Uterus (tissue), 2 donors: ENCODE measurements at regions not wholly inside any gene's neighbourhood (a gene's known extent, or its start where the extent isn't known, plus 50 kb on each side); places are given as distances from the start of the nearest gene placed in this dataset.

ENCODE experiments used
- POLR2A ChIP-seq, 2 donors: fragments of 450-650 bp; IDR thresholded peaks; one replicate each; pipeline ENCODE4 v1.6.1; 2016; ENCODE audit warnings: antibody characterized with exemption in 2 of 2, mild to moderate bottlenecking in 1 of 2, moderate library complexity in 1 of 2
- TF ChIP-seq, protein P1 (sequence below), 4 experiments: fragments of 200-600 bp in 2 of 4; fragments of 450-650 bp in 2 of 4; sonication (generic) in 2 of 4; IDR thresholded peaks; one replicate each; pipeline ENCODE4 v1.5.1; 2016 to 2019; ENCODE audit warnings: antibody characterized with exemption in 4 of 4, mild to moderate bottlenecking in 2 of 4, moderate library complexity in 1 of 4

DNA sequence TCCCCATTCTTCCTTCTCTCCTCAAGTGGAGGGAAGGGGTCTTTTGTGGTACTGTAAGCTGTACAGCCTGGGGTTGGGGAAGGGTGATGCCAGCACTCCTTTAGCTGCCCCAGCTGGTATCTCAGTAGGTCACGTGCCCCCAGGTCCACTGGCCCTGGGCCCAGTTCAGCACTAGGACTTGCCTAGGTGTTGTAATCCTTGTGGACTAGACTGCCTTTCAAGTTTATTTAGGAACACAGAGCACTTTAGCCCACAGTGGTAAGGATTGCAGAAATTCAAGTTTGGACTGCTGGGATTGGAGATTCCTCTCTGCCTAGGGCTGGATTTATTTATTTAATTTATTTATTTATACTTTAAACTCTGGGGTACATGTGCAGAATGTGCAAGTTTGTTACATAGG, 569.6 kb downstream of the AACS start:
- TF ChIP-seq, protein P1, sequence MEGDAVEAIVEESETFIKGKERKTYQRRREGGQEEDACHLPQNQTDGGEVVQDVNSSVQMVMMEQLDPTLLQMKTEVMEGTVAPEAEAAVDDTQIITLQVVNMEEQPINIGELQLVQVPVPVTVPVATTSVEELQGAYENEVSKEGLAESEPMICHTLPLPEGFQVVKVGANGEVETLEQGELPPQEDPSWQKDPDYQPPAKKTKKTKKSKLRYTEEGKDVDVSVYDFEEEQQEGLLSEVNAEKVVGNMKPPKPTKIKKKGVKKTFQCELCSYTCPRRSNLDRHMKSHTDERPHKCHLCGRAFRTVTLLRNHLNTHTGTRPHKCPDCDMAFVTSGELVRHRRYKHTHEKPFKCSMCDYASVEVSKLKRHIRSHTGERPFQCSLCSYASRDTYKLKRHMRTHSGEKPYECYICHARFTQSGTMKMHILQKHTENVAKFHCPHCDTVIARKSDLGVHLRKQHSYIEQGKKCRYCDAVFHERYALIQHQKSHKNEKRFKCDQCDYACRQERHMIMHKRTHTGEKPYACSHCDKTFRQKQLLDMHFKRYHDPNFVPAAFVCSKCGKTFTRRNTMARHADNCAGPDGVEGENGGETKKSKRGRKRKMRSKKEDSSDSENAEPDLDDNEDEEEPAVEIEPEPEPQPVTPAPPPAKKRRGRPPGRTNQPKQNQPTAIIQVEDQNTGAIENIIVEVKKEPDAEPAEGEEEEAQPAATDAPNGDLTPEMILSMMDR (IDR thresholded peaks at IDR 0.05), result no peak
- TF ChIP-seq POLR2A (IDR thresholded peaks at IDR 0.05), result no peak
